Transverse colon (tissue), 4 donors: ENCODE measurements at regions not wholly inside any gene's neighbourhood (a gene's known extent, or its start where the extent isn't known, plus 50 kb on each side); places are given as distances from the start of the nearest gene placed in this dataset.
"Not testable (repeated sequence)": the region's sequence is repeated elsewhere in the genome, so short reads cannot be mapped to it uniquely, and the experiment has no call there.

Source experiments
- DNase-seq: peaks from one replicate; pipeline ENCODE4 v3.0.0-alpha.2; 2019
- H3K27ac ChIP-seq, 4 donors: fragments of 200-600 bp; sonication (generic); 2 replicates each; pipeline ENCODE4 v1.5.1; 2016 to 2018; ENCODE audit warnings: inconsistent platforms in 4 of 4
- H3K27me3 ChIP-seq: fragments of 200-600 bp; sonication (generic); 2 replicates; pipeline ENCODE4 v1.5.1; 2017; ENCODE audit warnings: inconsistent platforms
- H3K36me3 ChIP-seq, 4 donors: fragments of 200-600 bp; sonication (generic); 2 replicates each; pipeline ENCODE4 v1.5.1; 2017 to 2019; ENCODE audit warnings: inconsistent platforms in 4 of 4
- H3K4me1 ChIP-seq, 4 donors: fragments of 200-600 bp; sonication (generic); 2 replicates each; pipeline ENCODE4 v1.5.1; 2017 to 2020; ENCODE audit warnings: inconsistent platforms in 4 of 4
- H3K4me3 ChIP-seq, 4 donors: fragments of 200-600 bp; sonication (generic); 1 replicate in 1 of 4; 2 replicates in 3 of 4; pipeline versions ENCODE4 v1.5.1 to v1.6.1; 2017 to 2019; ENCODE audit warnings: inconsistent platforms in 4 of 4
- H3K9me3 ChIP-seq, 2 donors: fragments of 200-600 bp; sonication (generic); 2 replicates each; pipeline ENCODE4 v1.5.1; 2017 to 2019; ENCODE audit warnings: inconsistent platforms in 2 of 2
- CTCF ChIP-seq, 5 experiments: fragments of 200-600 bp in 3 of 5; fragments of 450-650 bp in 2 of 5; sonication (generic) in 3 of 5; IDR thresholded peaks; 1 replicate in 2 of 5; 2 replicates in 3 of 5; pipeline ENCODE4 v1.5.1; 2016 to 2017; ENCODE audit warnings: antibody characterized with exemption in 5 of 5, inconsistent platforms in 3 of 5, mild to moderate bottlenecking in 2 of 5, moderate library complexity in 1 of 5
- EP300 ChIP-seq: sonication (generic); formaldehyde crosslinking; IDR thresholded peaks from one replicate; pipeline ENCODE4 v1.6.1; 2017; ENCODE audit warnings: antibody characterized with exemption, low read depth
- POLR2A ChIP-seq: fragments of 450-650 bp; IDR thresholded peaks from one replicate; pipeline ENCODE4 v1.6.1; 2016; ENCODE audit warnings: antibody characterized with exemption, mild to moderate bottlenecking, moderate library complexity
- POLR2AphosphoS5 ChIP-seq, 3 donors: sonication (generic); formaldehyde crosslinking; IDR thresholded peaks; one replicate each; pipeline ENCODE4 v1.6.1; 2016; ENCODE audit warnings: antibody characterized with exemption in 3 of 3
- WGBS, 2 donors: methylation state at CpG; one replicate each; pipeline ENCODE4 v1.1.5; 2018; ENCODE audit warnings: low coverage in 1 of 2; 5-methylcytosine and 5-hydroxymethylcytosine counted together
- in situ Hi-C, 4 donors: fragments of 200-750 bp; cut with MboI; loops; one replicate each; pipeline versions ENCODE4 v1.15.0 to v1.15.1; 2017; ENCODE audit warnings: low sequenced_read_pairs in 3 of 4, low pct_ligation_motif_present in 1 of 4, low pct_unique_long_range_greater_than_20kb in 1 of 4
- intact Hi-C: fragments of 100-400 bp; cut with DNase I; formaldehyde crosslinking; loops from one replicate; pipeline ENCODE4 v1.15.1; 2023; ENCODE audit warnings: low total_unique reads

GRCh38 chr1:30571380-30571779, 152.0 kb downstream of the MATN1 start:
- no peak for DNase-seq
- intact Hi-C loops: no loop called here
- in situ Hi-C loops: no loop called here
- no peaks in the 10 kb centered on the region for H3K4me1 ChIP-seq
- TF ChIP-seq CTCF (IDR thresholded peaks at IDR 0.05) (no peak), POLR2A (no peak), EP300 (no peak), POLR2AphosphoS5 (IDR thresholded peaks at IDR 0.05) (no peak)
- no peaks in the 10 kb centered on the region for H3K36me3 ChIP-seq
- H3K4me3 ChIP-seq: no peak overlapping the region
- WGBS, 2 donors: 40 to 56% methylated on average over 1 to 4 of the region's 4 CpGs
- no peaks in the 10 kb centered on the region for H3K27me3 ChIP-seq
- no peaks in the 10 kb centered on the region for H3K9me3 ChIP-seq
- no peak overlapping the region for H3K27ac ChIP-seq

GRCh38 chr1:30569384-30569783, 154.0 kb downstream of the MATN1 start:
- intact Hi-C loops (no loop called here), in situ Hi-C loops (no loop called here)
- H3K4me3 ChIP-seq: no peak overlapping the region
- no peaks in the 10 kb centered on the region for H3K4me1 ChIP-seq
- H3K27ac ChIP-seq: no peak overlapping the region
- DNase-seq: no peak
- TF ChIP-seq EP300 (no peak), POLR2A (no peak), CTCF (IDR thresholded peaks at IDR 0.05) (no peak), POLR2AphosphoS5 (IDR thresholded peaks at IDR 0.05) (no peak)
- H3K36me3 ChIP-seq: no peaks in the 10 kb centered on the region
- peaks cover 3% of the 10 kb centered on the region for H3K27me3 ChIP-seq
- 50 to 58% methylated on average over 3 of the region's 3 CpGs for WGBS, 2 donors
- H3K9me3 ChIP-seq: peaks cover 5 to 9% of the 10 kb centered on the region in 2 donors

GRCh38 chr1:30562559-30562958, 160.8 kb downstream of the MATN1 start:
- H3K36me3 ChIP-seq: no peaks in the 10 kb centered on the region
- in situ Hi-C loops (no loop called here), intact Hi-C loops (no loop called here)
- TF ChIP-seq POLR2AphosphoS5 (IDR thresholded peaks at IDR 0.05) (no peak), POLR2A (no peak)
- no peak for DNase-seq
- peaks cover 3% of the 10 kb centered on the region for H3K27me3 ChIP-seq
- H3K4me1 ChIP-seq: no peaks in the 10 kb centered on the region
- peaks cover 24 to 40% of the 10 kb centered on the region in 2 donors for H3K9me3 ChIP-seq
- no peak overlapping the region for H3K27ac ChIP-seq
- H3K4me3 ChIP-seq: no peak overlapping the region

- H3K27ac ChIP-seq: no peak overlapping the region
- 81% methylated on average over 8 of the region's 8 CpGs; no CpG with 5 or more reads in 1 of the 2 donors for WGBS, 2 donors
- in situ Hi-C loops: no loop called here
- H3K27me3 ChIP-seq: no peaks in the 10 kb centered on the region
- TF ChIP-seq POLR2A (no peak), EP300 (no peak), POLR2AphosphoS5 (IDR thresholded peaks at IDR 0.05) (no peak), CTCF (IDR thresholded peaks at IDR 0.05) (no peak)
- H3K4me1 ChIP-seq: no peaks in the 10 kb centered on the region
- DNase-seq: no peak
- intact Hi-C loops: no loop called here
- no peaks in the 10 kb centered on the region for H3K9me3 ChIP-seq
- no peak overlapping the region for H3K4me3 ChIP-seq
- H3K36me3 ChIP-seq: no peaks in the 10 kb centered on the region
Observed at GRCh38 chr1:30551603-30552002, 171.8 kb downstream of the MATN1 start.

GRCh38 chr1:30550365-30551220, 172.8 kb downstream of the MATN1 start:
- TF ChIP-seq CTCF (IDR thresholded peaks at IDR 0.05) (no peak), POLR2A (no peak), EP300 (no peak), POLR2AphosphoS5 (IDR thresholded peaks at IDR 0.05) (no peak)
- intact Hi-C loops: no loop called here
- DNase-seq: no peak
- Histone ChIP-seq H3K27ac (no peak overlapping the region), H3K36me3 (no peaks in the 10 kb centered on the region), H3K4me1 (no peaks in the 10 kb centered on the region), H3K4me3 (no peak overlapping the region), H3K9me3 (no peaks in the 10 kb centered on the region), H3K27me3 (no peaks in the 10 kb centered on the region)
- WGBS, 2 donors: 49 to 70% methylated on average over 2 to 9 of the region's 11 CpGs
- in situ Hi-C loops: no loop called here

- in situ Hi-C loops: not testable (repeated sequence)
Observed at GRCh38 chr1:30549872-30550271, 173.5 kb downstream of the MATN1 start.

More at GRCh38 chr1:30549872-30550271, 173.5 kb downstream of the MATN1 start:
- DNase-seq, H3K9me3 ChIP-seq, H3K27ac ChIP-seq, intact Hi-C loops, H3K27me3 ChIP-seq, H3K36me3 ChIP-seq, H3K4me1 ChIP-seq, H3K4me3 ChIP-seq: not testable (repeated sequence)
- WGBS, 2 donors: 92% methylated on average over 1 of the region's 1 CpG; no CpG with 5 or more reads in 1 of the 2 donors
